Heart right ventricle (tissue), 16 donors: ENCODE measurements at regions not wholly inside any gene's neighbourhood (a gene's known extent, or its start where the extent isn't known, plus 50 kb on each side); places are given as distances from the start of the nearest gene placed in this dataset.

Experiments
- ATAC-seq, 8 donors: fragments of 200-7000 bp; cut with Tn5 transposase; one replicate each; pipeline ENCODE4 v1.9.1; 2020; ENCODE audit warnings: mild to moderate bottlenecking in 8 of 8, moderate library complexity in 8 of 8, moderate number of reproducible peaks in 1 of 8
- DNase-seq, 2 donors: peaks; one replicate each; pipeline ENCODE4 v3.0.0-alpha.2; 2020
- H3K27ac ChIP-seq, 10 donors: fragments of 200-600 bp; sonication (generic) in 2 of 10; one replicate each; pipeline versions ENCODE4 v1.5.0 to v1.8.0; 2020 to 2022; ENCODE audit warnings: mild to moderate bottlenecking in 3 of 10
- H3K27me3 ChIP-seq, 7 donors: fragments of 200-600 bp; one replicate each; pipeline ENCODE4 v1.8.0; 2021 to 2022; ENCODE audit warnings: mild to moderate bottlenecking in 2 of 7
- H3K36me3 ChIP-seq, 9 donors: fragments of 200-600 bp; sonication (generic) in 1 of 9; one replicate each; pipeline versions ENCODE4 v1.5.0 to v1.8.0; 2020 to 2022; ENCODE audit warnings: mild to moderate bottlenecking in 2 of 9
- H3K4me1 ChIP-seq, 9 donors: fragments of 200-600 bp; sonication (generic) in 1 of 9; one replicate each; pipeline versions ENCODE4 v1.5.0 to v1.8.0; 2020 to 2022; ENCODE audit warnings: mild to moderate bottlenecking in 4 of 9
- H3K4me3 ChIP-seq, 10 donors: fragments of 200-600 bp; sonication (generic) in 2 of 10; one replicate each; pipeline versions ENCODE4 v1.5.0 to v1.8.0; 2020 to 2022; ENCODE audit warnings: mild to moderate bottlenecking in 7 of 10, moderate library complexity in 2 of 10
- H3K9me3 ChIP-seq, 11 donors: fragments of 200-600 bp in 10 of 11; sonication (generic) in 2 of 11; one replicate each; pipeline versions ENCODE4 v1.5.0 to v1.8.0; 2013 to 2022; ENCODE audit warnings: mild to moderate bottlenecking in 2 of 11, control low read depth in 1 of 11, moderate library complexity in 1 of 11
- CTCF ChIP-seq, 9 donors: fragments of 200-600 bp; sonication (generic) in 2 of 9; IDR thresholded peaks; one replicate each; pipeline versions ENCODE4 v1.5.0 to v1.8.0; 2021 to 2022; ENCODE audit warnings: antibody characterized with exemption in 9 of 9, mild to moderate bottlenecking in 5 of 9, moderate library complexity in 1 of 9
- WGBS, 2 donors: extraction: QIAGEN DNeasy Blood & Tissue Kit; methylation state at CpG; one replicate each; pipeline ENCODE4 v1.1.7; 2013; ENCODE audit warnings: inconsistent platforms in 1 of 2; 5-methylcytosine and 5-hydroxymethylcytosine counted together
- intact Hi-C, 10 donors: fragments of 100-400 bp; cut with DNase I; formaldehyde crosslinking; loops; one replicate each; pipeline versions ENCODE4 v1.11.1 to v1.14.2; 2022
- donor health status: Arrhythmogenic right ventricular cardiomyopathy.
- donor health status: ischemic (EF 13 %, LVEDD 7.1; RV severe dilation, severe dysfunction).
- donor health status: healthy with polysubstance abuse.
- donor health status: DM: no; HTN: yes; CAD: no.
- donor health status: DM: no; HTN: no; CAD: no.
- donor health status: ischemic (EF 25% LVEDD 6.9; RV normal size, moderate dysfunction).
- donor health status: ischemic (EF 25% LVEDD 5.7; RV mildly dilated, moderate dysfunction).
- donor health status: healthy.
- donor health status: DM: yes; HTN: yes; CAD: no.
- donor health status: Ischemic cardiomyopathy.
- donor health status: ischemic (EF 35%, LVEDD 5.7; RV mildly dilated, moderate dysfunction).
- donor health status: nonischemic (EF 11% LVEDD 7.7; RV severe dilation, severe dysfunction).
- donor health status: DM: yes; HTN: yes; CAD: no.
- donor health status: PGD.
- donor health status: ischemic (EF 29% LVEDD 5.4; RV normal size, mild dysfunction).
- donor health status: nonischemic (EF 23%, LVEDD 6.1; RV moderate dilation, normal function).

- 70 to 78% methylated on average over 7 of the region's 7 CpGs for WGBS, 2 donors
- intact Hi-C loops: no loop called here
- H3K4me1 ChIP-seq: no peaks in the 10 kb centered on the region
- H3K27me3 ChIP-seq: peaks cover 0 to 63% (median 13%) of the 10 kb centered on the region in 7 donors
- H3K9me3 ChIP-seq: no peaks in the 10 kb centered on the region
- no peak for ATAC-seq
- DNase-seq: no peak
- no peak for TF ChIP-seq CTCF (IDR thresholded peaks at IDR 0.05)
- no peak overlapping the region for H3K4me3 ChIP-seq
- H3K27ac ChIP-seq: no peak overlapping the region
- H3K36me3 ChIP-seq: no peaks in the 10 kb centered on the region
Observed at GRCh38 chr7:22066522-22066921, 120.8 kb upstream of the CDCA7L start.

GRCh38 chr7:22064816-22065215 is 119.1 kb upstream of the CDCA7L start:
- Histone ChIP-seq H3K4me3 (no peak overlapping the region), H3K27ac (no peak overlapping the region), H3K9me3 (no peaks in the 10 kb centered on the region), H3K27me3 (peaks cover 0 to 68% (median 13%) of the 10 kb centered on the region in 7 donors), H3K36me3 (no peaks in the 10 kb centered on the region), H3K4me1 (no peaks in the 10 kb centered on the region)
- no peak for TF ChIP-seq CTCF (IDR thresholded peaks at IDR 0.05)
- no peak for DNase-seq
- 63 to 72% methylated on average over 2 of the region's 2 CpGs for WGBS, 2 donors
- intact Hi-C loops: no loop called here
- no peak for ATAC-seq

- no peak for TF ChIP-seq CTCF (IDR thresholded peaks at IDR 0.05)
- no peak for ATAC-seq
- H3K36me3 ChIP-seq: no peaks in the 10 kb centered on the region
- peaks cover 0 to 54% (median 6%) of the 10 kb centered on the region in 7 donors for H3K27me3 ChIP-seq
- DNase-seq: no peak
- H3K9me3 ChIP-seq: no peaks in the 10 kb centered on the region
- no peak overlapping the region for H3K4me3 ChIP-seq
- intact Hi-C loops: no loop called here
- H3K4me1 ChIP-seq: no peaks in the 10 kb centered on the region
- 71 to 76% methylated on average over 2 of the region's 2 CpGs for WGBS, 2 donors
- no peak overlapping the region for H3K27ac ChIP-seq
Observed at GRCh38 chr7:22061775-22062174, 116.1 kb upstream of the CDCA7L start.

- WGBS, 2 donors: 80 to 81% methylated on average over 3 of the region's 3 CpGs
- DNase-seq: no peak
- H3K4me1 ChIP-seq: no peaks in the 10 kb centered on the region
- peaks cover 0 to 51% (median 6%) of the 10 kb centered on the region in 7 donors for H3K27me3 ChIP-seq
- no peak overlapping the region for H3K4me3 ChIP-seq
- no peak for TF ChIP-seq CTCF (IDR thresholded peaks at IDR 0.05)
- H3K36me3 ChIP-seq: no peaks in the 10 kb centered on the region
- no peak overlapping the region for H3K27ac ChIP-seq
- no peaks in the 10 kb centered on the region for H3K9me3 ChIP-seq
- intact Hi-C loops: no loop called here
- ATAC-seq: no peak
Observed at GRCh38 chr7:22060863-22061262, 115.2 kb upstream of the CDCA7L start.
